ENCODE measurements at regions not wholly inside any gene's neighbourhood (a gene's known extent, or its start where the extent isn't known, plus 50 kb on each side); places are given as distances from the start of the nearest gene placed in this dataset.

DNA sequence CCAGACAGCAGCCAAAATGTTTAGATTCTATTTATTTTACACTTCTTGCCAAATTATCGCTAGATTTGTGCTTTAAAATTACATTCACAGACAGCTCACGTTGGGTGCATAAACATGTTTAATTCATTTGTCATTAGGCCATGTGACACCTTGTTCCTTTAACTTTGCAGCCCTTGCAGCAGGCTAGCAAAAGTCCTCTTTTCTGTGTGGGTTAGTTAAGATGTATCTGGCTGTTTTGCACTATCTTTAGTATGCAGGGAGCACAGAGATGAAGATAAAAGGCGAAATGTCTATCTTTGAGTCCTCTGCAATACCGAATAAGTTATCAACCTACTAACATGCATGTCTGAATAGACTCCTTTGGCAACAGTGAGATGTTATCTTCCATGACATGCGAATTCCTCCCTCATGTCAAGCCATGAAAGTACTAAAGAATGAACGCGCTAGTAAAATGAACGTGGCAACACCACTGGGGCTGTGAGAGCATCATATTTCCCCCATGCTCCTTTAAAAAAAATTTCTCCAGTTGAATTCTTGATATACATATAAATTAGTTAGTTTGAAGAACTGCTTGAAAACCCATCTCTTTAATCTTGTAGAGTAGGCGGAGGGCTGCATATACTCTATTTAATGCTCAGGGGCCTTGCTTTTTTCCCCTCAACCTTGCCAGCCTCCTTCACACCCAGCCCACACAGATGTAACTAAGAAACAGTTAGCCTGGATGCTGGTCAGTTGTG lies 620.4 kb upstream of the NR2F2 start:
- Mint-ChIP-seq H3K27me3 (ENCODE audit: low read depth) (no peaks in the 10 kb centered on the region; the same call in 1 of the 2 replicates), H3K4me3 (no peak overlapping the region), H3K27ac (no peak overlapping the region), H3K9me3 (peaks cover 6% of the 10 kb centered on the region), H3K36me3 (no peaks in the 10 kb centered on the region), H3K4me1 (no peaks in the 10 kb centered on the region; the same call in 1 of the 2 replicates)
- ChIA-PET CTCF (no interaction called here), POLR2A (no interaction called here)
- TF ChIP-seq ZNF423 (CRISPR knock-in tag; IDR thresholded peaks at IDR 0.05) (no peak), ZNF138 (CRISPR knock-in tag; conservative IDR thresholded peaks at IDR 0.05) (no peak), FOXK1 (CRISPR knock-in tag; IDR thresholded peaks at IDR 0.05) (no peak), NFE2L1 (CRISPR knock-in tag; IDR thresholded peaks at IDR 0.05) (no peak), NR1H2 (CRISPR knock-in tag; IDR thresholded peaks at IDR 0.05) (no peak), NR3C1 (CRISPR knock-in tag; conservative IDR thresholded peaks at IDR 0.05; ENCODE audit: low read depth) (no peak), ZNF317 (CRISPR knock-in tag; IDR thresholded peaks at IDR 0.05; ENCODE audit: borderline replicate concordance, low read depth) (no peak), SOX15 (CRISPR knock-in tag; IDR thresholded peaks at IDR 0.05) (no peak), ELF4 (CRISPR knock-in tag; IDR thresholded peaks at IDR 0.05; ENCODE audit: low read depth) (no peak), CREB1 (CRISPR knock-in tag; IDR thresholded peaks at IDR 0.05) (no peak), SMAD4 (CRISPR knock-in tag; IDR thresholded peaks at IDR 0.05) (no peak), ETV6 (CRISPR knock-in tag; IDR thresholded peaks at IDR 0.05) (no peak)
- TF ChIP-seq, protein P1, sequence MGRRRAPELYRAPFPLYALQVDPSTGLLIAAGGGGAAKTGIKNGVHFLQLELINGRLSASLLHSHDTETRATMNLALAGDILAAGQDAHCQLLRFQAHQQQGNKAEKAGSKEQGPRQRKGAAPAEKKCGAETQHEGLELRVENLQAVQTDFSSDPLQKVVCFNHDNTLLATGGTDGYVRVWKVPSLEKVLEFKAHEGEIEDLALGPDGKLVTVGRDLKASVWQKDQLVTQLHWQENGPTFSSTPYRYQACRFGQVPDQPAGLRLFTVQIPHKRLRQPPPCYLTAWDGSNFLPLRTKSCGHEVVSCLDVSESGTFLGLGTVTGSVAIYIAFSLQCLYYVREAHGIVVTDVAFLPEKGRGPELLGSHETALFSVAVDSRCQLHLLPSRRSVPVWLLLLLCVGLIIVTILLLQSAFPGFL (CRISPR knock-in tag; IDR thresholded peaks at IDR 0.05; ENCODE audit: borderline replicate concordance) = no peak
- TF ChIP-seq, protein P2, sequence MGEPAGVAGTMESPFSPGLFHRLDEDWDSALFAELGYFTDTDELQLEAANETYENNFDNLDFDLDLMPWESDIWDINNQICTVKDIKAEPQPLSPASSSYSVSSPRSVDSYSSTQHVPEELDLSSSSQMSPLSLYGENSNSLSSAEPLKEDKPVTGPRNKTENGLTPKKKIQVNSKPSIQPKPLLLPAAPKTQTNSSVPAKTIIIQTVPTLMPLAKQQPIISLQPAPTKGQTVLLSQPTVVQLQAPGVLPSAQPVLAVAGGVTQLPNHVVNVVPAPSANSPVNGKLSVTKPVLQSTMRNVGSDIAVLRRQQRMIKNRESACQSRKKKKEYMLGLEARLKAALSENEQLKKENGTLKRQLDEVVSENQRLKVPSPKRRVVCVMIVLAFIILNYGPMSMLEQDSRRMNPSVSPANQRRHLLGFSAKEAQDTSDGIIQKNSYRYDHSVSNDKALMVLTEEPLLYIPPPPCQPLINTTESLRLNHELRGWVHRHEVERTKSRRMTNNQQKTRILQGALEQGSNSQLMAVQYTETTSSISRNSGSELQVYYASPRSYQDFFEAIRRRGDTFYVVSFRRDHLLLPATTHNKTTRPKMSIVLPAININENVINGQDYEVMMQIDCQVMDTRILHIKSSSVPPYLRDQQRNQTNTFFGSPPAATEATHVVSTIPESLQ (CRISPR knock-in tag; IDR thresholded peaks at IDR 0.05) = no peak
- TF ChIP-seq, protein P3, sequence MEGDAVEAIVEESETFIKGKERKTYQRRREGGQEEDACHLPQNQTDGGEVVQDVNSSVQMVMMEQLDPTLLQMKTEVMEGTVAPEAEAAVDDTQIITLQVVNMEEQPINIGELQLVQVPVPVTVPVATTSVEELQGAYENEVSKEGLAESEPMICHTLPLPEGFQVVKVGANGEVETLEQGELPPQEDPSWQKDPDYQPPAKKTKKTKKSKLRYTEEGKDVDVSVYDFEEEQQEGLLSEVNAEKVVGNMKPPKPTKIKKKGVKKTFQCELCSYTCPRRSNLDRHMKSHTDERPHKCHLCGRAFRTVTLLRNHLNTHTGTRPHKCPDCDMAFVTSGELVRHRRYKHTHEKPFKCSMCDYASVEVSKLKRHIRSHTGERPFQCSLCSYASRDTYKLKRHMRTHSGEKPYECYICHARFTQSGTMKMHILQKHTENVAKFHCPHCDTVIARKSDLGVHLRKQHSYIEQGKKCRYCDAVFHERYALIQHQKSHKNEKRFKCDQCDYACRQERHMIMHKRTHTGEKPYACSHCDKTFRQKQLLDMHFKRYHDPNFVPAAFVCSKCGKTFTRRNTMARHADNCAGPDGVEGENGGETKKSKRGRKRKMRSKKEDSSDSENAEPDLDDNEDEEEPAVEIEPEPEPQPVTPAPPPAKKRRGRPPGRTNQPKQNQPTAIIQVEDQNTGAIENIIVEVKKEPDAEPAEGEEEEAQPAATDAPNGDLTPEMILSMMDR (IDR thresholded peaks at IDR 0.05) = no peak
- TF ChIP-seq, protein P4, sequence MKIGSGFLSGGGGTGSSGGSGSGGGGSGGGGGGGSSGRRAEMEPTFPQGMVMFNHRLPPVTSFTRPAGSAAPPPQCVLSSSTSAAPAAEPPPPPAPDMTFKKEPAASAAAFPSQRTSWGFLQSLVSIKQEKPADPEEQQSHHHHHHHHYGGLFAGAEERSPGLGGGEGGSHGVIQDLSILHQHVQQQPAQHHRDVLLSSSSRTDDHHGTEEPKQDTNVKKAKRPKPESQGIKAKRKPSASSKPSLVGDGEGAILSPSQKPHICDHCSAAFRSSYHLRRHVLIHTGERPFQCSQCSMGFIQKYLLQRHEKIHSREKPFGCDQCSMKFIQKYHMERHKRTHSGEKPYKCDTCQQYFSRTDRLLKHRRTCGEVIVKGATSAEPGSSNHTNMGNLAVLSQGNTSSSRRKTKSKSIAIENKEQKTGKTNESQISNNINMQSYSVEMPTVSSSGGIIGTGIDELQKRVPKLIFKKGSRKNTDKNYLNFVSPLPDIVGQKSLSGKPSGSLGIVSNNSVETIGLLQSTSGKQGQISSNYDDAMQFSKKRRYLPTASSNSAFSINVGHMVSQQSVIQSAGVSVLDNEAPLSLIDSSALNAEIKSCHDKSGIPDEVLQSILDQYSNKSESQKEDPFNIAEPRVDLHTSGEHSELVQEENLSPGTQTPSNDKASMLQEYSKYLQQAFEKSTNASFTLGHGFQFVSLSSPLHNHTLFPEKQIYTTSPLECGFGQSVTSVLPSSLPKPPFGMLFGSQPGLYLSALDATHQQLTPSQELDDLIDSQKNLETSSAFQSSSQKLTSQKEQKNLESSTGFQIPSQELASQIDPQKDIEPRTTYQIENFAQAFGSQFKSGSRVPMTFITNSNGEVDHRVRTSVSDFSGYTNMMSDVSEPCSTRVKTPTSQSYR (CRISPR knock-in tag; IDR thresholded peaks at IDR 0.05) = no peak
- TF ChIP-seq, protein P5, sequence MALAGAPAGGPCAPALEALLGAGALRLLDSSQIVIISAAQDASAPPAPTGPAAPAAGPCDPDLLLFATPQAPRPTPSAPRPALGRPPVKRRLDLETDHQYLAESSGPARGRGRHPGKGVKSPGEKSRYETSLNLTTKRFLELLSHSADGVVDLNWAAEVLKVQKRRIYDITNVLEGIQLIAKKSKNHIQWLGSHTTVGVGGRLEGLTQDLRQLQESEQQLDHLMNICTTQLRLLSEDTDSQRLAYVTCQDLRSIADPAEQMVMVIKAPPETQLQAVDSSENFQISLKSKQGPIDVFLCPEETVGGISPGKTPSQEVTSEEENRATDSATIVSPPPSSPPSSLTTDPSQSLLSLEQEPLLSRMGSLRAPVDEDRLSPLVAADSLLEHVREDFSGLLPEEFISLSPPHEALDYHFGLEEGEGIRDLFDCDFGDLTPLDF (CRISPR knock-in tag; IDR thresholded peaks at IDR 0.05) = no peak
- ATAC-seq = no peak
- DNase-seq (ENCODE audit: low spot score) = no peak
